ENCODE measurements at regions not wholly inside any gene's neighbourhood (a gene's known extent, or its start where the extent isn't known, plus 50 kb on each side); places are given as distances from the start of the nearest gene placed in this dataset.
"Not testable (repeated sequence)": the region's sequence is repeated elsewhere in the genome, so short reads cannot be mapped to it uniquely, and the experiment has no call there.

DNA sequence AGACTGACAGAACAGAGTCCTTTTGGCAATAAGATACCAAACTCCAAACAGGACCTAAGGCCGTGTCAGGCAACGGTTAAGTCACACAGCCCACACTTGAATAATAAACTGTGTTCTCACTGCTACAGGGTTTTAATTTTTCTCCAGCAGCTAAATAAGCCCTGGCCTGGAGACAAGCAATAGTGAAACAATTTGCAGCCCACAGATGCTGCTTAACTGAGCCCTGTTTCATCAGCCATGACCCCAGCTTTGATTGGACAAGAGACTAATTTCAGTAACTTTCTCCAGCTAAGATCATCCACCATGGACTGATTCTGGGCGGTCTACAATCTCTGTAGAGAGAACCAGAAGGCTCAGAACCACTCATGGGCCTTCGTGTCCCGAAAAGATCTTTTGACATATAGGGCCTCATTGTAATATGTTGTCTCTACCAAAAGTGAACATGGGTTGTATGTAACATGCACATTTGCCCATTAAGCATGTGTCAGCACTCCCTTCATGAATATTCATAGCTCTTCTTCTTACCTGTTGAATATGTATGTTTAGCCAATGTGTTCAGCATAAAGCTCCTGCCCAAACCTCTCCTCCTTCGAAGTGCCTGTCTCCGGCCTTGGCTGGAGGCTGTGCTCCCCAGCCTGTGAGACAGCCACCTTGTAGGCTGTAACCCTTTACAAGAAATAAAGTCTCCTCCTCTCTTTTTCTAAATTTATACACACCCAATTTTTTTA, 223.1 kb upstream of the AKR1E2 start:
- Histone ChIP-seq H3K4me3 (no peak overlapping the region), H3K27ac (no peak overlapping the region), H3K4me1 (no peaks in the 10 kb centered on the region), H3K36me3 (ENCODE audit: low read depth, missing control alignments) (no peaks in the 10 kb centered on the region), H3K27me3 (no peaks in the 10 kb centered on the region), H3K9me3 (no peaks in the 10 kb centered on the region)
- no peak for TF ChIP-seq POLR2A (IDR thresholded peaks at IDR 0.05)
- TF ChIP-seq, protein P1, sequence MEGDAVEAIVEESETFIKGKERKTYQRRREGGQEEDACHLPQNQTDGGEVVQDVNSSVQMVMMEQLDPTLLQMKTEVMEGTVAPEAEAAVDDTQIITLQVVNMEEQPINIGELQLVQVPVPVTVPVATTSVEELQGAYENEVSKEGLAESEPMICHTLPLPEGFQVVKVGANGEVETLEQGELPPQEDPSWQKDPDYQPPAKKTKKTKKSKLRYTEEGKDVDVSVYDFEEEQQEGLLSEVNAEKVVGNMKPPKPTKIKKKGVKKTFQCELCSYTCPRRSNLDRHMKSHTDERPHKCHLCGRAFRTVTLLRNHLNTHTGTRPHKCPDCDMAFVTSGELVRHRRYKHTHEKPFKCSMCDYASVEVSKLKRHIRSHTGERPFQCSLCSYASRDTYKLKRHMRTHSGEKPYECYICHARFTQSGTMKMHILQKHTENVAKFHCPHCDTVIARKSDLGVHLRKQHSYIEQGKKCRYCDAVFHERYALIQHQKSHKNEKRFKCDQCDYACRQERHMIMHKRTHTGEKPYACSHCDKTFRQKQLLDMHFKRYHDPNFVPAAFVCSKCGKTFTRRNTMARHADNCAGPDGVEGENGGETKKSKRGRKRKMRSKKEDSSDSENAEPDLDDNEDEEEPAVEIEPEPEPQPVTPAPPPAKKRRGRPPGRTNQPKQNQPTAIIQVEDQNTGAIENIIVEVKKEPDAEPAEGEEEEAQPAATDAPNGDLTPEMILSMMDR (IDR thresholded peaks at IDR 0.05), result no peak
- DNase-seq, result no peak
- 62 to 81% methylated on average over 7 of the region's 7 CpGs for WGBS, 2 donors
- intact Hi-C loops (cut with DNase I; ENCODE audit: low total_unique reads), result no loop called here

DNA sequence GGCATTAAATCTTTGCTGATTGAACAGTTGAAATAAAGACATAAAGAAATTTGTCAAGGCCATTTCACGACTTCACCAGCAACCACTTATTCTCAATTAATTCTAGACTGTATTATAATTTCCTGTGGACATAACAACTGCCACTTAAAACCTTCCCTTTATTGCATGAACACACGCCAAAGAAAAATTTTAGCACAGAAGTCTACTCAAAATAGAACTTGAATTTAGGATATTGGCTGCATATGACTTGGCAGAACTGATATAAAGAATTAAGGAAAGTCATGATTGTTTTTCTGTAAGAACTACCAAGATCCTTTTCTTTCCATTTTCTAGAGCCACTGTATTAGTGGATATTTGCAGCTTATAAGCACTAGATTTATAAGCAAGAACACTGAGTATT, 226.5 kb upstream of the AKR1E2 start:
- H3K27me3 ChIP-seq, result no peaks in the 10 kb centered on the region
- H3K4me1 ChIP-seq, result no peaks in the 10 kb centered on the region
- H3K4me3 ChIP-seq, result no peak overlapping the region
- no peaks in the 10 kb centered on the region for H3K36me3 ChIP-seq (ENCODE audit: low read depth, missing control alignments)
- TF ChIP-seq, protein P1 (IDR thresholded peaks at IDR 0.05), result no peak
- no peak for TF ChIP-seq POLR2A (IDR thresholded peaks at IDR 0.05)
- no peak for DNase-seq
- no peak overlapping the region for H3K27ac ChIP-seq
- WGBS, 2 donors, result 83 to 86% methylated on average over 2 of the region's 2 CpGs
- H3K9me3 ChIP-seq, result no peaks in the 10 kb centered on the region
- intact Hi-C loops (cut with DNase I; ENCODE audit: low total_unique reads), result no loop called here

DNA sequence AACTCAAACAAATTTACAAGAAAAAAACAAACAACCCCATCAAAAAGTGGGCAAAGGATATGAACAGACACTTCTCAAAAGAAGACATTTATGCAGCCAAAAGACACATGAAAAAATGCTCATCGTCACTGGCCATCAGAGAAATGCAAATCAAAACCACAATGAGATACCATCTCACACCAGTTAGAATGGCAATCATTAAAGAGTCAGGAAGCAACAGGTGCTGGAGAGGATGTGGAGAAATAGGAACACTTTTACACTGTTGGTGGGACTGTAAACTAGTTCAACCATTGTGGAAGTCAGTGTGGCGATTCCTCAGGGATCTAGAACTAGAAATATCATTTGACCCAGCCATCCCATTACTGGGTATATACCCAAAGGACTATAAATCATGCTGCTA, 228.1 kb upstream of the AKR1E2 start:
- H3K27ac ChIP-seq; intact Hi-C loops (cut with DNase I; ENCODE audit: low total_unique reads); H3K4me3 ChIP-seq; DNase-seq; H3K36me3 ChIP-seq (ENCODE audit: low read depth, missing control alignments); H3K4me1 ChIP-seq; H3K9me3 ChIP-seq; H3K27me3 ChIP-seq: not testable (repeated sequence)
- WGBS, 2 donors, result 86 to 94% methylated on average over 1 to 2 of the region's 2 CpGs

DNA sequence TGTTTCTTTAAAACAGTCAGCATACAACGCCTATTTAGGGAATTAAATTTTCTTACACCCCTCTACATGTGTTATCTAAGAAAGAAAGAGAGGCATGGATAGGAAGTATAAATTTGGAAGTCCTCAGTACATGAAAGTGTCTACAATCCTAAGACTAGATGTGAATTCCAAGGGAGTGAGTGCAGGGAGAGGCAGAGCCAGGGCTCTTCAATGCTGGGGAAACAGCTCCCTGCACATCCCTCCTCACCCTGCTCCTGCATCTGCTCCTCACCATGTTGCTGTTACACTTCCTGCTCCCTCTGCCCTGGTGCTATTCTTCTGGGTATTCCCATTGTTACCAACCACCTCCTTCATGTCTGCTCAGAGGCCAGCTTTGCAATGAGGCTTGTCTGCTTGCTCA, 229.1 kb upstream of the AKR1E2 start:
- TF ChIP-seq POLR2A (IDR thresholded peaks at IDR 0.05), result no peak
- TF ChIP-seq, protein P1 (IDR thresholded peaks at IDR 0.05), result no peak
- Histone ChIP-seq H3K27me3 (no peaks in the 10 kb centered on the region), H3K36me3 (ENCODE audit: low read depth, missing control alignments) (no peaks in the 10 kb centered on the region), H3K9me3 (no peaks in the 10 kb centered on the region), H3K27ac (no peak overlapping the region), H3K4me1 (no peaks in the 10 kb centered on the region), H3K4me3 (no peak overlapping the region)
- DNase-seq, result no peak
- 85 to 86% methylated on average over 1 of the region's 1 CpG for WGBS, 2 donors
- intact Hi-C loops (cut with DNase I; ENCODE audit: low total_unique reads), result no loop called here

DNA sequence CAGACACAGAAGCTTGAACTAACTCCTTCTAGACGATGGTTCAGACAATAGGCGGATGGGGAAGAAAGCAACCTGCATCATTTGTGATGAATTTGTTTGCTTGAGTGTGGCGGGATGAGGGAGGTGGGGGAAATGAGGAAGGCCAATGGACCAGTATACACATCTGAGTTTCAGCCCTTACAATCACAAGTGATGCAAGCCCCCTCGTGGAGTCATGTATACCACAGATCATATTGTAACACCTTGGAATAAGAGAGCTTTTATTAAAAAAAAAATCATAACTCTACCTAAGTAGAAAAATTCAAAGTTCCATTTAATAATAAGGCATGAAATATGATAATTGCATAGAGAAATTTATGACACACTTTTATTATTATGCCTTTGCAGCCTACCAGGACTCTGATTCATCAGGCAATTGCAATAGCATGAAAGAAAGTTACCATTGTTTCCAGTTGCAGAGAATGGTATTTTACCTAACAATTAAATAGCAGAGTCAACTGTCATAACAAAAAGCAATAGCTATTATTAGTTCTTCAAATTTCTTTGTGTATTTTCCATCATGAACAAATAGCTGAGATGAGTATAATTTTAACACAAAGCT, 230.2 kb upstream of the AKR1E2 start:
- no peaks in the 10 kb centered on the region for H3K4me1 ChIP-seq
- WGBS, 2 donors, result 98% methylated on average over 4 of the region's 4 CpGs
- intact Hi-C loops (cut with DNase I; ENCODE audit: low total_unique reads), result no loop called here
- no peak for DNase-seq
- no peaks in the 10 kb centered on the region for H3K9me3 ChIP-seq
- H3K4me3 ChIP-seq, result no peak overlapping the region
- H3K27me3 ChIP-seq, result no peaks in the 10 kb centered on the region
- TF ChIP-seq POLR2A (IDR thresholded peaks at IDR 0.05), result no peak
- TF ChIP-seq, protein P1 (IDR thresholded peaks at IDR 0.05), result no peak
- H3K27ac ChIP-seq, result no peak overlapping the region
- H3K36me3 ChIP-seq (ENCODE audit: low read depth, missing control alignments), result no peaks in the 10 kb centered on the region

All from testis (tissue), 2 donors.